Esophagus muscularis mucosa (tissue), 4 donors: ENCODE measurements at regions not wholly inside any gene's neighbourhood (a gene's known extent, or its start where the extent isn't known, plus 50 kb on each side); places are given as distances from the start of the nearest gene placed in this dataset.

Source experiments
- CTCF ChIP-seq, 3 experiments: fragments of 200-600 bp in 2 of 3; fragments of 450-650 bp in 1 of 3; sonication (generic) in 2 of 3; IDR thresholded peaks; one replicate each; pipeline ENCODE4 v1.5.1; 2017 to 2019; ENCODE audit warnings: antibody characterized with exemption in 3 of 3, mild to moderate bottlenecking in 2 of 3, moderate library complexity in 1 of 3
- EP300 ChIP-seq: sonication (generic); formaldehyde crosslinking; IDR thresholded peaks from one replicate; pipeline ENCODE4 v1.6.1; 2017; ENCODE audit warnings: antibody characterized with exemption
- POLR2A ChIP-seq: fragments of 450-650 bp; IDR thresholded peaks from one replicate; pipeline ENCODE4 v1.6.1; 2017; ENCODE audit warnings: antibody characterized with exemption, moderate library complexity, mild to moderate bottlenecking, low read depth
- POLR2AphosphoS5 ChIP-seq, 2 donors: sonication (generic); formaldehyde crosslinking; IDR thresholded peaks; one replicate each; pipeline ENCODE4 v1.6.1; 2017; ENCODE audit warnings: antibody characterized with exemption in 2 of 2

GRCh38 chr7:19239951-19240350 is 94.7 kb upstream of the FERD3L start:
- TF ChIP-seq CTCF (IDR thresholded peaks at IDR 0.05) (no peak), POLR2A (no peak), POLR2AphosphoS5 (IDR thresholded peaks at IDR 0.05) (no peak), EP300 (no peak)
